ENCODE measurements at regions not wholly inside any gene's neighbourhood (a gene's known extent, or its start where the extent isn't known, plus 50 kb on each side); places are given as distances from the start of the nearest gene placed in this dataset.

GRCh38 chr1:68974447-68974846 lies 477.6 kb upstream of the DEPDC1 start:
- DNase-seq (ENCODE audit: missing footprints) = no peak
- ATAC-seq = no peak
- intact Hi-C loops (cut with DNase I) = no loop called here

GRCh38 chr1:68975212-68975933 lies 478.5 kb upstream of the DEPDC1 start:
- ATAC-seq = no peak
- intact Hi-C loops (cut with DNase I) = no loop called here
- no peak for DNase-seq (ENCODE audit: missing footprints)

GRCh38 chr1:68976916-68977610 lies 480.2 kb upstream of the DEPDC1 start:
- no peak for DNase-seq (ENCODE audit: missing footprints)
- intact Hi-C loops (cut with DNase I) = no loop called here
- no peak for ATAC-seq

GRCh38 chr1:68979891-68980290 lies 483.0 kb upstream of the DEPDC1 start:
- ATAC-seq = no peak
- no peak for DNase-seq (ENCODE audit: missing footprints)
- intact Hi-C loops (cut with DNase I) = no loop called here

GRCh38 chr1:68984289-68984688 lies 487.4 kb upstream of the DEPDC1 start:
- no peak for ATAC-seq
- intact Hi-C loops (cut with DNase I) = no loop called here
- DNase-seq (ENCODE audit: missing footprints) = no peak

GRCh38 chr1:68994096-68994495 lies 497.2 kb upstream of the DEPDC1 start:
- DNase-seq (ENCODE audit: missing footprints) (no peak), ATAC-seq (no peak)
- intact Hi-C loops (cut with DNase I) = no loop called here

GRCh38 chr1:69016468-69016867 lies 519.6 kb upstream of the DEPDC1 start:
- intact Hi-C loops (cut with DNase I) = no loop called here
- no peak for DNase-seq (ENCODE audit: missing footprints)
- no peak for ATAC-seq

- intact Hi-C loops (cut with DNase I) = no loop called here
- no peak for ATAC-seq
- no peak for DNase-seq (ENCODE audit: missing footprints)
Observed at GRCh38 chr1:69029649-69030048, 532.8 kb upstream of the DEPDC1 start.

- intact Hi-C loops (cut with DNase I) = no loop called here
- no peak for ATAC-seq
- DNase-seq (ENCODE audit: missing footprints) = peak; percentile 33
Observed at GRCh38 chr1:69038379-69038778, 529.3 kb upstream of the LRRC7 start.

GRCh38 chr1:69045572-69045971 lies 522.1 kb upstream of the LRRC7 start:
- intact Hi-C loops (cut with DNase I) = no loop called here
- no peak for DNase-seq (ENCODE audit: missing footprints)
- ATAC-seq = no peak

GRCh38 chr1:69055194-69055593 lies 512.5 kb upstream of the LRRC7 start:
- ATAC-seq = no peak
- no peak for DNase-seq (ENCODE audit: missing footprints)
- intact Hi-C loops (cut with DNase I) = no loop called here

GRCh38 chr1:69058454-69058853 lies 509.3 kb upstream of the LRRC7 start:
- ATAC-seq (no peak), DNase-seq (ENCODE audit: missing footprints) (no peak)
- intact Hi-C loops (cut with DNase I) = no loop called here

GRCh38 chr1:69070660-69071373 lies 496.9 kb upstream of the LRRC7 start:
- no peak for ATAC-seq
- intact Hi-C loops (cut with DNase I) = no loop called here
- DNase-seq (ENCODE audit: missing footprints) = no peak

GRCh38 chr1:69073176-69073575 lies 494.5 kb upstream of the LRRC7 start:
- ATAC-seq (no peak), DNase-seq (ENCODE audit: missing footprints) (no peak)
- intact Hi-C loops (cut with DNase I) = no loop called here

- intact Hi-C loops (cut with DNase I) = no loop called here
- DNase-seq (ENCODE audit: missing footprints) = no peak
- ATAC-seq = no peak
Observed at GRCh38 chr1:69076631-69077030, 491.1 kb upstream of the LRRC7 start.

- ATAC-seq = no peak
- intact Hi-C loops (cut with DNase I) = no loop called here
Observed at GRCh38 chr1:69077198-69077597, 490.5 kb upstream of the LRRC7 start.

GRCh38 chr1:69077633-69078032 lies 490.1 kb upstream of the LRRC7 start:
- no peak for ATAC-seq
- intact Hi-C loops (cut with DNase I) = no loop called here
- no peak for DNase-seq (ENCODE audit: missing footprints)

More at GRCh38 chr1:69077198-69077597, 490.5 kb upstream of the LRRC7 start:
- DNase-seq (ENCODE audit: missing footprints) = no peak

GRCh38 chr1:69081668-69082067 lies 486.1 kb upstream of the LRRC7 start:
- intact Hi-C loops (cut with DNase I) = no loop called here
- DNase-seq (ENCODE audit: missing footprints) (no peak), ATAC-seq (no peak)

GRCh38 chr1:69082312-69082711 lies 485.4 kb upstream of the LRRC7 start:
- ATAC-seq (no peak), DNase-seq (ENCODE audit: missing footprints) (no peak)
- intact Hi-C loops (cut with DNase I) = no loop called here

GRCh38 chr1:69086148-69086547 lies 481.6 kb upstream of the LRRC7 start:
- no peak for DNase-seq (ENCODE audit: missing footprints)
- ATAC-seq = no peak
- intact Hi-C loops (cut with DNase I) = no loop called here

Measured in Right ventricle myocardium inferior (tissue), 1 donor.